ENCODE measurements at regions not wholly inside any gene's neighbourhood (a gene's known extent, or its start where the extent isn't known, plus 50 kb on each side); places are given as distances from the start of the nearest gene placed in this dataset.
A peak's percentile ranks its signal among the peaks of the same experiment; 100 is the strongest.
"Not testable (repeated sequence)": the region's sequence is repeated elsewhere in the genome, so short reads cannot be mapped to it uniquely, and the experiment has no call there.

- H3K27ac ChIP-seq, result no peak overlapping the region
- no peak overlapping the region for H3K4me3 ChIP-seq
- no peaks in the 10 kb centered on the region for H3K27me3 ChIP-seq (replicated peaks)
- no peaks in the 10 kb centered on the region for H3K36me3 ChIP-seq
- no peaks in the 10 kb centered on the region for H3K4me1 ChIP-seq (replicated peaks)
- H3K9me3 ChIP-seq (replicated peaks), result no peaks in the 10 kb centered on the region
- no peak for DNase-seq (ENCODE audit: low read depth in 1 of 2, low spot score in 2 of 2)
These were observed 128.9 kb downstream of the TMEM200A start for GRCh38 chr6:130494729-130495128.

- Histone ChIP-seq H3K4me1 (replicated peaks) (no peaks in the 10 kb centered on the region), H3K9me3 (replicated peaks) (no peaks in the 10 kb centered on the region), H3K36me3 (no peaks in the 10 kb centered on the region), H3K27ac (no peak overlapping the region), H3K4me3 (no peak overlapping the region), H3K27me3 (replicated peaks) (no peaks in the 10 kb centered on the region)
- DNase-seq (ENCODE audit: low read depth in 1 of 2, low spot score in 2 of 2), result peak in 1 of 2 experiments; percentile 22
These were observed 134.9 kb downstream of the TMEM200A start for GRCh38 chr6:130500693-130501092.

- Histone ChIP-seq H3K27me3 (replicated peaks) (no peaks in the 10 kb centered on the region), H3K4me3 (no peak overlapping the region), H3K27ac (no peak overlapping the region), H3K36me3 (no peaks in the 10 kb centered on the region), H3K4me1 (replicated peaks) (no peaks in the 10 kb centered on the region), H3K9me3 (replicated peaks) (no peaks in the 10 kb centered on the region)
- no peak for DNase-seq (ENCODE audit: low read depth in 1 of 2, low spot score in 2 of 2)
These were observed 137.3 kb downstream of the TMEM200A start for GRCh38 chr6:130503146-130503545.

GRCh38 chr6:130505808-130506598 lies 140.2 kb downstream of the TMEM200A start:
- Histone ChIP-seq H3K27ac (no peak overlapping the region), H3K4me3 (no peak overlapping the region), H3K4me1 (replicated peaks) (no peaks in the 10 kb centered on the region), H3K27me3 (replicated peaks) (no peaks in the 10 kb centered on the region), H3K36me3 (no peaks in the 10 kb centered on the region), H3K9me3 (replicated peaks) (no peaks in the 10 kb centered on the region)
- DNase-seq (ENCODE audit: low read depth in 1 of 2, low spot score in 2 of 2), result no peak

- not testable (repeated sequence) for H3K4me3 ChIP-seq; H3K36me3 ChIP-seq; H3K27ac ChIP-seq; H3K27me3 ChIP-seq (replicated peaks); H3K9me3 ChIP-seq (replicated peaks); H3K4me1 ChIP-seq (replicated peaks); DNase-seq (ENCODE audit: low read depth in 1 of 2, low spot score in 2 of 2)
These were observed 141.3 kb downstream of the TMEM200A start for GRCh38 chr6:130507005-130507665.

- H3K9me3 ChIP-seq (replicated peaks), result no peaks in the 10 kb centered on the region
- H3K36me3 ChIP-seq, result no peaks in the 10 kb centered on the region
- no peaks in the 10 kb centered on the region for H3K27me3 ChIP-seq (replicated peaks)
- no peak overlapping the region for H3K4me3 ChIP-seq
- DNase-seq (ENCODE audit: low read depth in 1 of 2, low spot score in 2 of 2), result no peak
- H3K27ac ChIP-seq, result no peak overlapping the region
- no peaks in the 10 kb centered on the region for H3K4me1 ChIP-seq (replicated peaks)
These were observed 141.8 kb downstream of the TMEM200A start for GRCh38 chr6:130507666-130508028.

- H3K4me3 ChIP-seq, result no peak overlapping the region
- no peaks in the 10 kb centered on the region for H3K27me3 ChIP-seq (replicated peaks)
- H3K4me1 ChIP-seq (replicated peaks), result peaks cover 14% of the 10 kb centered on the region
- H3K36me3 ChIP-seq, result no peaks in the 10 kb centered on the region
- no peaks in the 10 kb centered on the region for H3K9me3 ChIP-seq (replicated peaks)
- H3K27ac ChIP-seq, result peak overlapping the region; percentile 40
- peak; percentile 51 to 77 for DNase-seq (ENCODE audit: low read depth in 1 of 2, low spot score in 2 of 2)
These were observed 148.0 kb downstream of the TMEM200A start for GRCh38 chr6:130513770-130514169.

- H3K27ac ChIP-seq, result peak overlapping the region; percentile 40; the same call in 1 of the 2 replicates
- H3K9me3 ChIP-seq (replicated peaks), result no peaks in the 10 kb centered on the region
- no peaks in the 10 kb centered on the region for H3K27me3 ChIP-seq (replicated peaks)
- peaks cover 14% of the 10 kb centered on the region for H3K4me1 ChIP-seq (replicated peaks)
- H3K4me3 ChIP-seq, result no peak overlapping the region
- no peaks in the 10 kb centered on the region for H3K36me3 ChIP-seq
- DNase-seq (ENCODE audit: low read depth in 1 of 2, low spot score in 2 of 2), result no peak
These were observed 148.9 kb downstream of the TMEM200A start for GRCh38 chr6:130514712-130515111.

GRCh38 chr6:130515306-130515705 lies 149.5 kb downstream of the TMEM200A start:
- no peak overlapping the region for H3K4me3 ChIP-seq
- H3K27ac ChIP-seq, result no peak overlapping the region
- H3K9me3 ChIP-seq (replicated peaks), result no peaks in the 10 kb centered on the region
- no peak for DNase-seq (ENCODE audit: low read depth in 1 of 2, low spot score in 2 of 2)
- H3K27me3 ChIP-seq (replicated peaks), result no peaks in the 10 kb centered on the region
- H3K36me3 ChIP-seq, result no peaks in the 10 kb centered on the region
- H3K4me1 ChIP-seq (replicated peaks), result peaks cover 14% of the 10 kb centered on the region

GRCh38 chr6:130516604-130517003 lies 150.8 kb downstream of the TMEM200A start:
- no peak overlapping the region for H3K4me3 ChIP-seq
- no peak overlapping the region for H3K27ac ChIP-seq
- H3K9me3 ChIP-seq (replicated peaks), result no peaks in the 10 kb centered on the region
- DNase-seq (ENCODE audit: low read depth in 1 of 2, low spot score in 2 of 2), result no peak
- H3K4me1 ChIP-seq (replicated peaks), result peaks cover 14% of the 10 kb centered on the region
- H3K27me3 ChIP-seq (replicated peaks), result no peaks in the 10 kb centered on the region
- no peaks in the 10 kb centered on the region for H3K36me3 ChIP-seq

- DNase-seq (ENCODE audit: low read depth in 1 of 2, low spot score in 2 of 2), result no peak
- no peak overlapping the region for H3K4me3 ChIP-seq
- no peaks in the 10 kb centered on the region for H3K36me3 ChIP-seq
- no peaks in the 10 kb centered on the region for H3K27me3 ChIP-seq (replicated peaks)
- H3K9me3 ChIP-seq (replicated peaks), result no peaks in the 10 kb centered on the region
- H3K27ac ChIP-seq, result no peak overlapping the region
- H3K4me1 ChIP-seq (replicated peaks), result peaks cover 14% of the 10 kb centered on the region
These were observed 151.7 kb downstream of the TMEM200A start for GRCh38 chr6:130517444-130517931.

- no peaks in the 10 kb centered on the region for H3K9me3 ChIP-seq (replicated peaks)
- DNase-seq (ENCODE audit: low read depth in 1 of 2, low spot score in 2 of 2), result no peak
- H3K27ac ChIP-seq, result no peak overlapping the region
- H3K27me3 ChIP-seq (replicated peaks), result no peaks in the 10 kb centered on the region
- no peak overlapping the region for H3K4me3 ChIP-seq
- peaks cover 9% of the 10 kb centered on the region for H3K4me1 ChIP-seq (replicated peaks)
- no peaks in the 10 kb centered on the region for H3K36me3 ChIP-seq
These were observed 152.8 kb downstream of the TMEM200A start for GRCh38 chr6:130518588-130518987.

- DNase-seq (ENCODE audit: low read depth in 1 of 2, low spot score in 2 of 2), result no peak
- no peaks in the 10 kb centered on the region for H3K27me3 ChIP-seq (replicated peaks)
- no peak overlapping the region for H3K27ac ChIP-seq
- H3K9me3 ChIP-seq (replicated peaks), result no peaks in the 10 kb centered on the region
- H3K36me3 ChIP-seq, result no peaks in the 10 kb centered on the region
- no peak overlapping the region for H3K4me3 ChIP-seq
- H3K4me1 ChIP-seq (replicated peaks), result no peaks in the 10 kb centered on the region
These were observed 154.4 kb downstream of the TMEM200A start for GRCh38 chr6:130520221-130520620.

- H3K9me3 ChIP-seq (replicated peaks), result no peaks in the 10 kb centered on the region
- H3K27ac ChIP-seq, result no peak overlapping the region
- H3K4me3 ChIP-seq, result no peak overlapping the region
- no peaks in the 10 kb centered on the region for H3K4me1 ChIP-seq (replicated peaks)
- no peak for DNase-seq (ENCODE audit: low read depth in 1 of 2, low spot score in 2 of 2)
- no peaks in the 10 kb centered on the region for H3K27me3 ChIP-seq (replicated peaks)
- H3K36me3 ChIP-seq, result no peaks in the 10 kb centered on the region
These were observed 155.0 kb downstream of the TMEM200A start for GRCh38 chr6:130520801-130521200.
